ENCODE measurements at regions not wholly inside any gene's neighbourhood (a gene's known extent, or its start where the extent isn't known, plus 50 kb on each side); places are given as distances from the start of the nearest gene placed in this dataset.

GRCh38 chr6:134376785-134377184, 58.9 kb upstream of the SGK1 start:
- ATAC-seq: no peak
- TF ChIP-seq ESRRG (CRISPR knock-in tag; IDR thresholded peaks at IDR 0.05) (no peak), CSDC2 (CRISPR knock-in tag; IDR thresholded peaks at IDR 0.05) (no peak), ISL1 (CRISPR knock-in tag; IDR thresholded peaks at IDR 0.05) (no peak), RARB (CRISPR knock-in tag; IDR thresholded peaks at IDR 0.05) (no peak), PPARA (CRISPR knock-in tag; IDR thresholded peaks at IDR 0.05; ENCODE audit: borderline replicate concordance) (no peak)

GRCh38 chr6:134375220-134375580, 57.3 kb upstream of the SGK1 start:
- TF ChIP-seq BACH2 (CRISPR knock-in tag; IDR thresholded peaks at IDR 0.05; ENCODE audit: borderline replicate concordance): no peak
- TF ChIP-seq ZNF8 (CRISPR knock-in tag; IDR thresholded peaks at IDR 0.05): no peak
- no peak for TF ChIP-seq ZNF565 (CRISPR knock-in tag; conservative IDR thresholded peaks at IDR 0.05; ENCODE audit: low read depth)
- no peak for TF ChIP-seq RARB (CRISPR knock-in tag; IDR thresholded peaks at IDR 0.05)
- no peak for TF ChIP-seq CREB5 (CRISPR knock-in tag; IDR thresholded peaks at IDR 0.05; ENCODE audit: low read depth)
- no peak for TF ChIP-seq ARNTL (CRISPR knock-in tag; IDR thresholded peaks at IDR 0.05; ENCODE audit: borderline replicate concordance, low read depth)
- TF ChIP-seq CSRNP3 (CRISPR knock-in tag; IDR thresholded peaks at IDR 0.05): no peak
- no peak for TF ChIP-seq CSDC2 (CRISPR knock-in tag; IDR thresholded peaks at IDR 0.05)
- ATAC-seq: no peak

- ATAC-seq: no peak
- TF ChIP-seq ESRRG (CRISPR knock-in tag; IDR thresholded peaks at IDR 0.05): no peak
- no peak for TF ChIP-seq RARB (CRISPR knock-in tag; IDR thresholded peaks at IDR 0.05)
- no peak for TF ChIP-seq BACH2 (CRISPR knock-in tag; IDR thresholded peaks at IDR 0.05; ENCODE audit: borderline replicate concordance)
- TF ChIP-seq TOX (CRISPR knock-in tag; IDR thresholded peaks at IDR 0.05; ENCODE audit: borderline replicate concordance): no peak
- no peak for TF ChIP-seq SNAI2 (CRISPR knock-in tag; IDR thresholded peaks at IDR 0.05)
- no peak for TF ChIP-seq TCF4 (CRISPR knock-in tag; IDR thresholded peaks at IDR 0.05; ENCODE audit: borderline replicate concordance)
- no peak for TF ChIP-seq PPARA (CRISPR knock-in tag; IDR thresholded peaks at IDR 0.05; ENCODE audit: borderline replicate concordance)
- no peak for TF ChIP-seq TSHZ2 (CRISPR knock-in tag; IDR thresholded peaks at IDR 0.05)
Observed at GRCh38 chr6:134374491-134375219, 56.7 kb upstream of the SGK1 start.

- ATAC-seq: no peak
- no peak for TF ChIP-seq ZNF565 (CRISPR knock-in tag; conservative IDR thresholded peaks at IDR 0.05; ENCODE audit: low read depth)
- no peak for TF ChIP-seq PPARA (CRISPR knock-in tag; IDR thresholded peaks at IDR 0.05; ENCODE audit: borderline replicate concordance)
- no peak for TF ChIP-seq TCF4 (CRISPR knock-in tag; IDR thresholded peaks at IDR 0.05; ENCODE audit: borderline replicate concordance)
- no peak for TF ChIP-seq PATZ1 (CRISPR knock-in tag; IDR thresholded peaks at IDR 0.05; ENCODE audit: borderline replicate concordance)
- no peak for TF ChIP-seq OSR1 (CRISPR knock-in tag; IDR thresholded peaks at IDR 0.05)
- TF ChIP-seq CREB5 (CRISPR knock-in tag; IDR thresholded peaks at IDR 0.05; ENCODE audit: low read depth): no peak
- no peak for TF ChIP-seq SNAI2 (CRISPR knock-in tag; IDR thresholded peaks at IDR 0.05)
- no peak for TF ChIP-seq BACH2 (CRISPR knock-in tag; IDR thresholded peaks at IDR 0.05; ENCODE audit: borderline replicate concordance)
- no peak for TF ChIP-seq TSHZ2 (CRISPR knock-in tag; IDR thresholded peaks at IDR 0.05)
- TF ChIP-seq GLIS3 (CRISPR knock-in tag; IDR thresholded peaks at IDR 0.05): no peak
- no peak for TF ChIP-seq TOX (CRISPR knock-in tag; IDR thresholded peaks at IDR 0.05; ENCODE audit: borderline replicate concordance)
- no peak for TF ChIP-seq POU6F1 (CRISPR knock-in tag; IDR thresholded peaks at IDR 0.05; ENCODE audit: borderline replicate concordance, low read depth)
- TF ChIP-seq ZFP3 (CRISPR knock-in tag; IDR thresholded peaks at IDR 0.05): no peak
- no peak for TF ChIP-seq ZNF70 (CRISPR knock-in tag; IDR thresholded peaks at IDR 0.05)
- no peak for TF ChIP-seq ARNTL (CRISPR knock-in tag; IDR thresholded peaks at IDR 0.05; ENCODE audit: borderline replicate concordance, low read depth)
Observed at GRCh38 chr6:134373993-134374392, 56.1 kb upstream of the SGK1 start.

Data from SK-N-SH treated with all-trans-retinoic acid at 6 μM for 48 hours (cell line).